ENCODE measurements at regions not wholly inside any gene's neighbourhood (a gene's known extent, or its start where the extent isn't known, plus 50 kb on each side); places are given as distances from the start of the nearest gene placed in this dataset.

DNA sequence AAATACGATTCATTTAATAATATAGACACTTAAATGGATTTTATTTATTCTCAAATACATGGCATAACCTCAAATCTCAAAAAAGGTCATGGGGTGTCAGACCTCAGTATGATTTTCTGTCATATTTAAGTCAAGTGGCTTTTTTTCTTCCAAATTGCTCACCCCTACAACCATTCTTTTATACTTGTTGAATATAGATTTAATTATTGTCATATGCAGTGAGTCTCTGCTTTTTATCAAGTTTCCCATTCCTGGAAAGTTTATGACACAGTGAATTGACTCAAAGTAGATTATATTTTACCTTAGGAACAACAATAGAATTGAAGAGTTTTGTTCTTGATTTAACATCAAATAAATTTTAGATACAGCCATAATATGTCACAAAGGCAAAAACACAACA is 59.5 kb upstream of the IRF2BP2 start:
- no peak for DNase-seq (ENCODE audit: low spot score)

DNA sequence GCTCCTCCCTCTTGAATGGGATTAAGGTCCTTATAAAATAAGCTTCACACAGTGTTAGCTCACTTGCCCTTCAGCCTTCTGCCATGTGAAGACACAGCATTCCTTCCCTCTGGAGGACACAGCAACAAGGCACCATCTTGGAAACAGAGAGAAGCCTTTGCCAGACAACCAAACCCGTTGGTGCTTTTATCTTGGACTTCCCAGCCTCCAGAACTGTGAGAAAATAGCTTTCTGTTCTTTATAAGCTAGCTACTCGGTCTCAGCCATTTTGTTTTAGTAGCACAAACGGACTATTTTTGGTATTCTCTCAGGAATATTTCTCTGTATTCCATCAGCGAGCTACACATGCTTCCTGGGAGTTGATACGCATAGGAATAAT is 58.6 kb upstream of the IRF2BP2 start:
- DNase-seq (ENCODE audit: low spot score) = no peak

DNA sequence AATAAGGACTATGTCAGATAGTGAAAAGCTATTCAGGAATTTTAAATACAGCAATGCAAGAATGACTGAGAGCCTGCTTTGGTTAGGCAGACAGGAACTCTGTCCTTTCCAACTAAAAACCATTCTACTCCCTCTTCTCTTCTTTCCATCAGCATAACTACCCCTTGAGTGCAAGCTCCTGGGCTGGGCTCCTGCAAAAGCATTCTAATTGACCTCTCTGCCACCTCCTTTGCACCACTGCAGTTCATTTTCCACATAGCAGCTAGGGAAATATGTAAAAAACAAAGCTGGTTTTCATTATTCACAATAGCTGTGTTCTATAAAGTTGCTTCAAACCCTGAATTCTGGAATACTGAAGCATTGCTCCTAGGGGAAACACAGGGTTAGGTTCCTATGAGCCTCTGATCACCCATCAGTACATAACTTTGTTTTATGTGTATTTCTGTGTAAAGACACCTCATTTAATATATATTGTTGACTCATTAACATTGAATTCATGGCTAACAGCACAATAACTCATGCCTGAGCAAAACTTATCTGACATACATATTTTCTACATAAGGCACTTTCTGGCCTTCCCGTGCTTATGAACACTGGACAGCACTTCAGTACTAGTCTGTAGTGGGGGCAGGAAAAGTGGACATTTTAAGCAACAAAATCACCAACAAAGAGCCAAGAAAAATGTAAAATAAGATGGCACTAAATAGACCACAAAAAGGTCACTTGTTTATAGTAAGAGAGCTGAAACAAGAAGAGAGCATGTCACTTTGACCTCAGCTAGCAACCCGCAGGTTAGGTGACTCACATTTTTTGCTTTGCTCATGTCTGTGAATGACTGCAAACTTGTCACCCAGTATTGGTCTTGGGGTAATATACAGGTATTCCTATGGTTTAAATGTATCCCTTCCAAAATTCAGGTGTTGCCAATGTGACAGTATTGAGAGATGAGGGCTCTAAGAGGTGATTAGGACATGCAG is 57.9 kb upstream of the IRF2BP2 start:
- no peak for DNase-seq (ENCODE audit: low spot score)

DNA sequence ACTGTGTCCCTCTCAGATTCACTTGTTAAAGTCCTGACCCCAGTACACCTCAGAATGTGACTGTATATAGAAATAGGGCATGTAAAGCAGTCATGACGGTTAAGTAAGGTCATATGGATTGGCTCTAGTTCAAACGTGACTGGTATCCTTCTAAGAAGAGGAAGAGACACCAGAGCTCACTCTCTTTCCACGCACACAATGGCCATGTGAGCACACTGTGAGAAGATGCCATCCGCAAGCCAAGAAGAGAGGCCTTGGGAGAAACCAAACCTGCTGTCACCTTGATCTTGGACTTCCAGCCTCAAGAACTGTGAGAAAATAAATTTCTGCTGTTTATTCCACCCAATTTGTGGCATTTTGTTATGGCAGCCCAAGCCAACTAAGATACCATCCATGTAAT is 56.8 kb upstream of the IRF2BP2 start:
- DNase-seq (ENCODE audit: low spot score) = no peak

DNA sequence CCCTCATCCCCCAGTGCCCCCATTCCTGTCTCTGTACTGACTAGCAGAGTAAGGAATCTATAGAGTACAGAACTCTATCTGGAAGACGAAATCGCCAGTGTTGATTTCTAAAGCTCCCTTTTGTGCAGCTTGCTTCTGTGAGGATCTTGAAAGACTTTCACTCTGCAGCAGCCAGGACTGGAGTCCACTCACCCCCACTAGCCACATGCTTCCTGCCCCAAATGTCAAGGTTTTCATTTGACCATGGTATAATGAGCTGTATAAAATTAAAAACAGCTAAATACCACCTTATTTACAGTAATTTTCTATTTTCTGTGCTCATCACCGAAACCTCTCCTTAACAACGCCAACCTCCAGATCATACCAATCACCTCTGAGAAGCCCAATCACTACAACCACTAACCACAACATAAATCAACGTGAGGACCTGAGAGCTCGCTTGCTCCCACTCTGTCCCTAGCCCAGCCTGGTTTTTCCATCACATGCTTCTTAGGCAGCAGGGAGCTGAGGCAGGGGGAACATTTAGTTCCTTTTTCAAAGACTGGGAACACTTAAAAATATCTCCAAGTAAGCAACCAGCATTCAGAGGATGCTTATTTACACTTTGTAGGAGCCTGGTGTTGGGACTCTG is 56.1 kb upstream of the IRF2BP2 start:
- no peak for DNase-seq (ENCODE audit: low spot score)

DNA sequence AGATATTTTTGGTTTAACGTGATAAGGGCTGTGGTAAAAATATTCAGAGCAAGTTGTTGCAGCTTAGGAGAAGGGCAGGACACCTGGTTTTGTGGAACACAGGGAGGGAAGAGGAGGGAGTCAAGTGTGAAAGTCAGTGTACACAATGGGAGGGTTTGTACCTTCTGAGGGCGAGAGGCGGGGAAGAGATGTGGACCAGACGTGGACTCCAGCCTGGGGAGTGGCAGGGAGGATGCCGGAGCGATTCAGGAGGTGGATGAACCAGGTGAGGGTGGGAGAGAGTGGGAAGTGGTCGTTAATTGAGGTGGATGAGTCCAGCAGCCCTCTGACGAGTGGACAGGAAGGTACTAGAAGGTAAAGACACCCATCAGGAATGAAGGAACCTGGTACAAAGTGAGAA is 52.2 kb upstream of the IRF2BP2 start:
- no peak for DNase-seq (ENCODE audit: low spot score)

DNA sequence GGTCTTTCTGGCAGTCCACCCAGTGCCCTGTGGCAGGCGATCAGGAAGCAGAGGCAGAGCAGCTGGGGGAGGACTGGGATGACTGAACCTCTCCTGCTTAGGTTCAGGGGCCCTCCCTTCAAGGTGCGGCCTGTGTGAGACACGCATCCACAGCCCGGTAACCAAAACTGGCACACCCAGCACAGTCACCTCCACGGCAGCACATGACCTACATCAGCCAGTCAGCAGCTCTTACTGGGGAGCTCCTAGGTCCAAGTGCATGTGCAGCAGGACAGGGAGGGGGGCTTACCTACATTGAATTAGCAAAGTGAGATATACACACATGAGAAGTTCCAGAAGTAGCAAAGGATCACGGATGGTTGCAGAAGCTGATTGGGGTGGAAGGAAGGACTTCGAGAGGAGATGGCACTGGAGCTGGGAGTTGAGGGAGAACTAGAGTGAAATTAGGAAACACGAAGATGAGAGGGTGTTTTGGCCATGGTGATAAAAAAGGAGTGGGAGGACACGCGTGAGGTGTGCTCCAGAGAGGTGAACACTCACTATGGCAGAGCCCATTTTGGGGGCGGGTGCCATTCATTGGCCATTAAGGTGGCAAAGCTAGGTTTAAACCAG is 51.4 kb upstream of the IRF2BP2 start:
- no peak for DNase-seq (ENCODE audit: low spot score)

DNA sequence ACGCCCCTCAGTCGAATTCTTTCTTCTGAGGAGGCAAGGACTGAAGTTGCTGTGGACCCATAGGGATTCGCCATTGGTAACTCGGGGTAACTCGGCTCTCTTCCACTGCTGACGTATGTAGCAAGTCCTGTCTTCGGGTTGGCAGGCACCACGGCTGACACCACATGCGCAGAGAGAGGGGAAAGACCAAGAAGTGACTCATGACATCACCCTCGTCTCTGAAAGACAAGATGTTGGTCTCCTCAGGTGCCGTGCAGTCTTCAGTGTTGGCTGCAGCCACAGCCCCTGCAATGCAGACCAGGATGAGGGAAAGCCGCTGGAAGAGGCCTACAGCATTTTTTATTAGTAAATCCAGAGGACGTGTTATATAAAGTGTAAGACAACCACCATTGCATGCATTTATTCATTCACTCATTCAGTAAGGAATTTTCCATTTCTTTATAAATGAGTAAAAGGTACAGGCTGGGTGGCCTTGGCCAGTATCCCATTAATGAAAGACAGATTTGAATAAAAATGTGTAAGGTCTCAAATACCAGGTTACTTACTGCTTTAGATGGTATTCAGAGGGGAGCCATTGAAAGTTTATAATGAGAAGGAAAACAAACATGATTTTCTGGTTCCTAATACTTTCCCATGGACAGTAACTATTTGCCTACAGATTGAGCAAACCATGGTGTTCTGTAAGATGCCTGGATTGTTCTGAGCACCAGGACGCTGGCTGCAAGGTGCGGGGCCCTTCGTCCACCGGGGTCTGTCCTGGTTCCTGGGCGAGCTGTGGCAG is 50.7 kb upstream of the IRF2BP2 start:
- DNase-seq (ENCODE audit: low spot score) = no peak

Measured in AG08395 (cell line).